PC-3 (cell line): ENCODE measurements at regions not wholly inside any gene's neighbourhood (a gene's known extent, or its start where the extent isn't known, plus 50 kb on each side); places are given as distances from the start of the nearest gene placed in this dataset.

Experiments used
- CTCF ChIP-seq: fragments of 300-600 bp; sonication (generic); conservative IDR thresholded peaks from 2 replicates; pipeline ENCODE4 v1.5.1; 2017; ENCODE audit warnings: antibody characterized with exemption, low read depth, mild to moderate bottlenecking, low read length
- EZH2phosphoT487 ChIP-seq: fragments of 300-600 bp; sonication (generic); IDR thresholded peaks from 2 replicates; pipeline ENCODE4 v1.6.1; 2018; ENCODE audit warnings: mild to moderate bottlenecking, antibody characterized with exemption, low read length, borderline replicate concordance

GRCh38 chr12:21054334-21054733, 76.7 kb upstream of the SLCO1B1 start:
- TF ChIP-seq CTCF, result no peak
- TF ChIP-seq EZH2phosphoT487, result no peak
